ENCODE measurements at regions not wholly inside any gene's neighbourhood (a gene's known extent, or its start where the extent isn't known, plus 50 kb on each side); places are given as distances from the start of the nearest gene placed in this dataset.
"Not testable (repeated sequence)": the region's sequence is repeated elsewhere in the genome, so short reads cannot be mapped to it uniquely, and the experiment has no call there.

DNA sequence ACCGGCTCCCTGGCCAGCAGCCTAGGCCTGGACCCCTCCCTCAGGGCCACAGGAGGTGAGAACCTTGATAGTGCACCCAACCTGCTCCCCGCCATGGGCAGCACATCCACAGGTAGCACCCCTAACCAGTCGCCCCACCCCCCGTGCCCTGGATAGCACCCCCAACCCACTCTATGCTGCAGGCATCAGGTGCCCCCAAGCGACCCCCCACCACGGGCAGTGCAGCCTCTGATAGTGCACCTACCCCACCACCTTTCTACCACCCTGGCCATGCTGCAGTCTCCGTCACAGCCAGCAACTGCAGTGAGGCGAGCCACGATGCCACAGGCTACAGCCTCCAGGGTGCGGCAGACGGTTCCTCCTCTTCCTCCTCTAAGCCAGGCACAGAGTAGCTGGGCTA is 55.6 kb downstream of the SOWAHC start:
- DNase-seq: no peak

DNA sequence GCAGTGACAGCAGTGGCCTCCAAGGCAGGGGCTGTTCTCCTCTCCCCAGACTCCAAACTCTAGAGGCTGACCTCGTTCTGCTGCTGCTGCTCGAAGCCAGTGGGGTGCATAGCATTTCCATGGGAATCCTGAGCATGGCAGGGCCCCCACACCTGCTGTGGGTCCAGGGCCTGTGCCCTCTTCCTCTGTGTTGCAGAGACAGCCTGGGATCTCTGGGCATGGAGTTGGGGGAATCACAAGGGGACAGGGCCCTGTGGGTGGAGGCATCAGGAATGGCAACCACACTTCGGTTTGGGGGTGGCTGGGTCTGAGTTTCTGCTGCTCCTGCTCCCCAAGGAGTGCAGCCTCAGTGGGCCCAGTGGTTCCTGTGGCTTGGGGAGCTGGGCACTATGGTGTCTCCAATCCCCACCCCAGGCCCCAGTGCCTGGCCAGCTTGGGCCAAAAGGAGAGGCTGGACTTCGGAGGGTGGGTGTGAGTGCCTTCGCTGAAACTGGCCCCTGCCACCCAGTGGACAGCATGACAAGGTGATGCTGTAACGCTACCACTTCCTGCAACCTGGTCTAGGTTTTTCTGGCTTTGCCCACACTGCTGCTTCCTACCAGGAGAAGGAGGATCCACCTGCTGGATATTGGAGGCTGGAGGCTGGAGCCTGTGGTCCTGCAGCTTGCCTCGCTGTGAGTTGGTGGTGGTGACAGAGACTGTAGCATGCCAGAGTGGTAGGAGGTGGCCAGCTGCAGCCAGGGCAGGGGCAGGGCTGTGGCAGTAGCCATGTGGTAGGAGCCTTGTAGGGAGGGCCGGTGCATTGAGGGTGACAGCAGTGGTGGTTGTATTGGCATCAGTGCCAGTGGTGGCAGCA is 56.6 kb downstream of the SOWAHC start:
- no peak for DNase-seq

DNA sequence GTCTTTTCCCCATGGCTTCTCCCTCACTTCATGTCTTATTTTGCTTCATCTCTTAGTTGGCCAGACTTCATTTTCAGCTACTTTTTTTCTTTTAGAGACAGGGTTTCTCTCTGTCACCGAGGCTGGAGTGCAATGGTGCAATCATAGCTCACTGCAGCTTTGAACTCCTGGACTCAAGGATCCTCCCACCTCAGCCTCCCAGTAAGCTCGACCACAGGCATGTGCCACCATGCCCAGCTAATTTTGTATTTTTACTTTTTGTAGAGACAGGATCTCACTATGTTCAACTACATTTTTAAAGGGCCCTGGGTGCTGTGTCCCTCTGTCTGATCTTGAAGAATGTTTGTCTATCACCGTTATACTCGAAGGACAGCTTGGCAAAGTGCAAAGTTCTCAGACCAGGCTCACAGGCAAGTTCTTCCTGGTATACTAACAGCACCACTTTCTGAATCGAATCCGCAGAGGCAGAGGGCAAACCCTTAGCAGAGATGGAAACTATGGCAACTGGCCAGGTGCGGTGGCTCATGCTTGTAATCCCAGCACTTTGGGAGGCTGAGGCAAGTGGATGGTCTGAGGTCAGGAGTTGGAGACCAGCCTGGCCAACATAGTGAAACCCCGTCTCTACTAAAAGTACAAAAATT is 60.9 kb downstream of the SOWAHC start:
- no peak for DNase-seq

DNA sequence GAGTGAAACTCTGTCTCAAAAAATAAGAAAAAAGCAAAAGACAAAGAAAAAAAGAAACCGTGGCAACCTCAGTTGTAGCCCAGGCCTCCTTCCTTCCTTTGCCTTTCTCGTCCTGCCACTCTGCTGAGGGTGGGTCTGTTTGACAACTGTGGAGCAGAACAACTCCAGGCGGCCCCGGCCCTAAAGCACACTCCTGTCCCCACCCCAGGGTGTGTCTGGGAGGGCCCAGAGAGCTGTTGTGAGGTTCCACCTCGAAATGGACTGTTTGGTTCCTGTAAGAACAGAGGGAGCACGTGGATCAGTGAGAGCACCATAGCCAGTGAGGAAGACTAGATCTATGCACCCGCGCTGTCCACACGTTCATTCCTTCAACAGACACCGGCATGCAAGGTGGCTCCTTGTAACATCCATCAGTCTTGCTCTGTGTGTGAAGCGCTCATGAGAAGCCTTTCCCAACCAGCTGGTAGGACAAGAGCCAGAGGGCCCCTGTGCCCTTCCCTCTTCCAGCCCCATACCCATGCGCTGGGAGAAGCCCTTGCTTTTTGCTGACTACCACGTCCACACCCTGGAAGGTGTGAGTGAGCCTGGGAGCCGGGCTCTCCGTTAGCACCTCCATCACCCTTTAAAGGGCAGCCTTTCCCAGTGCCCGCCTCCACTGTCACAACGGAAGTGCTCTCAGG is 61.6 kb downstream of the SOWAHC start:
- no peak for DNase-seq

DNA sequence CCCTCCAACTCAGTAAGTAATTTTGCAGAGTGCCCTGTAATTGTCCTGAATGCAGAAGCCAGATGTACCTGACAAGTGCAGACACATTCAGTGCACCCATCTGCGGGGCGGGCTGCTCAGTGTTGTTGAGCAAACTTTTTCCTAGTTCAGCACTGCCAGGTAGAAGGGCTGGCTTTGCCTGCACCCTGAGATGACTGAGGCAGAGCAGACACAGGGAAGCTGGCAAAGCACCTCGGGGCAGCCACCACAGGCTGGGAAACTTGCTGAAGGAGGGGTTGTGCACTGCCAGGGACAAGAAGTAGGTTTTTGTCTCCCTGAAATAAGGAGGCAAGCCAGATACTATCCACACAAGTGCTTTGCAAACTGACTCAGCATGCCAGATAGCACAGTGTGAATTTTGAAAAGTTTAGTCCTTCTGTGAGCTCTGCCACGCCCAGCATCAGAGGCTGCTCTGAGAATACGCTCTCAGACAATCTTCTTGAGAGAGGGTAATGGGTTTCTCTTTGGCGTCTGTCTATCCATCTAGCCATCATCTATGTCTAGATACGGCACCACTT is 62.3 kb downstream of the SOWAHC start:
- DNase-seq: no peak

DNA sequence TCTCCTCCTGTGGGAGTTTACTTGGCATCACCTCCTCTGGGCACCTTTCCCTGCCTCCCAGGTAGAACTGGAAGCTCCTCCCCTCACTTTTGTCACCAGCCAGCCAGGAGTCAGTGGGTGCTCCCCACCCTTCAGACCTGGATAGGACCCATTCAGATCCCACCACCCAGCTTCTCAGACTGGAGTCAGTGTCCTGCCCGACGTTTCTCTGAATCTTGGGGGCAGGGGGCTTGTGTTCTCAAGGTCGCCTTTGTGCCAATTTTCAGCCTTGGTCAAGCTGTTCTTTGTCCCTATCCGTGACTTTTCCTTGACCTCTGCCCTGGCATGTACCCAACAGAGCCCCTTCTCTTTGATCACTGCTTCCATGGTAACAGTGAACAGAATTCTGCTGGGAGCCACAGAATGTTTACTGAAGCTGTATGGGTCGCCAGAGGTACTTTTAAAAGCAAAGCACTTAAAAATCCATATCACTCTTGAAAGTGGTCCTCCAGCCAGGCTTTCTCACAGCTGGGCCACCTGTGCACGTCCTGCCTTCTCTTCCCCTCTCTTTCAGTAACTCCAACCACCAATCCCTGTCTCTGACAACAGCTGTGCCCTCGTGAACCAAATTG is 63.1 kb downstream of the SOWAHC start:
- DNase-seq: not testable (repeated sequence)

DNA sequence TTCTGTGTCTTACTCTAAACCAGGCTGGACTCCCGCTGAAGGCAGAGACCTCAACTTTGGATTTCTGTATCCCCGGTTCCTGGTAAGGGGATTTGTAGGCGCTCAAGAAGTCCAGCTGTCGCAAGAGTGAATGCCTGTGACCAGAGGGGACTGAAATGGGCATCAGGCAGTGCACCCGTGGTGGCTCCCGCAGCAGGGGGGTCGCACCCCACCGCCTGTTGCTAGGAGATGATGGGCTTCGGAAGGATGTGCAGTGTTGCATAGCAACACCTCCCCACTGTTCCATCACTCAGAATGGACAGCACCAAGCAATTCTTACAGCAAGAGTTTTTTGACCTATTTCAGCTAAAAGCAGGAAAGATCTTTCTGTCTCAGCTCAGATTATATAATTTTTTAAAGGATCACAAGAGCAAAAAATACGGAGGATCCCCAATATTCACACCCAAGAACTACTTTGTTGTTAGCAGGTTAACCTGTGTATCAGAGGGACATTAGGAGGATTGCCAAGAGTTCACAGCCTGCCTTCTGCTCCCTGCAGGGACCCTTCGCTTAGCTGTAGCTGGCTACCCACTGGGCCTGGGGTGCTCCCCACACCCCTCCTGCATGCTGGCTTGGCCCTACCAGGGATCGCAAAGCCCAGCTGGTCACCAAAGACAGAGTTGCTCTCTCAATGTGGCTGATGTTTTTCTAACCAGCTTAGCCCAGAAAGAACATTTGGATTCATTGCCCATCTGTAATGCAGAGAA is 63.8 kb downstream of the SOWAHC start:
- no peak for DNase-seq

DNA sequence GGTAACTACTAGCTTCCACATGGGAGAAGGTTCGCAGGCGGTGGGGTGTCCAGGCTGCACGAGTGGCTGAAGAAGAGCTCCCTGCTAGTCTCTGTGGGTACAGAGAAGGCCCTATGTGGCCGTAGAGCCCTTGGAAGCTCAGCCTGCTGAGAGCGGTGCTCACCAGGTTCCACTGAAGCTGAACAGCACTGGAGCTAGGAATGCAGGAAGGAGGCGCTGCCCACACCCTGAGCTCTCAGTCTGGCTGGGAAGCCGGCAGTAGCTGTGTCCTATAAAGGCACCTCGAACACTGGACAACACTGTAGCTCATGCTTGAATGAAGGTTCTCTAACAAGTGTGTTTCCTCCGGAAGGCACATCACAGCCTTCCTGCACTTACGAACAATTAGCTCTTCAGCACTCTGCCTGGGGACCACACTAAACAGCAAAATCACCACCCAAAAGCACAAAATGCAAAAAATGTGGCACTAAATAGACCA is 64.6 kb downstream of the SOWAHC start:
- not testable (repeated sequence) for DNase-seq

DNA sequence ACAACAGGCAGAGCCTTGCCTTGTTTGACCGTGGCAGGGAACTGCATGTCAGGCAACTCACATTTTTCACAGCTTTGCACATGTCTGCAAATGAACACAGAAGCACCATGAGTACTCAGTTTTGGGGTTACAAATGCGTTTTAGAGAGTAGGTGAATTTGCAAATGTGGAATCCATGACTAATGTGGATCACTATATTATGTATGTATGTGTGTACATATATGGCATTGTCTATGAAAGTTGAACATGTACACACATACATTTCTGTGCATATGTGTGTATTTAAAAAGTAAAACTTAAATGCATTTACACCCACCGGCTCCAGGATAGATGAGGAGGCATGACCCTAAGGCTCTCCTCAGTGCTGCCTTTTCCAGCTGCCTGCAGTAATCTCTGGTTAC is 65.1 kb downstream of the SOWAHC start:
- no peak for DNase-seq

DNA sequence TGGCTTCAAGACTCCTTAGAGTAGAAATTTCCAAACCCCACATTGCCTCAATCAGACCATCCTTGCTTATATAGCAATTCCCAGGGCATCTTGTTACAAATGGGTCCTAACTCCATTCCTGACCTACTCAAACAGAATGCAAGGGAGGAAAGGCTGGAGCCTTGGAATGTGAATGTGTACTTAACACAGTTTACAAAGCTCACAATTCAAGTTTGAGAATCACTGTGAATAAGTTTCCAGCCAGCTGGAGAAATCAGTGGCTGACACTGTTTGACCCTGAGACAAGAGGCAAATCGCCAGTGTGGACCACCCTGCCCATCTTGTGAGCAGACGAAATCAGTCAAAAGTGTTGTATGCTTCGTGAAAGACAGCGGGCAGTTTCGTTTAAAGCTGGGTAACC is 65.5 kb downstream of the SOWAHC start:
- DNase-seq: no peak

DNA sequence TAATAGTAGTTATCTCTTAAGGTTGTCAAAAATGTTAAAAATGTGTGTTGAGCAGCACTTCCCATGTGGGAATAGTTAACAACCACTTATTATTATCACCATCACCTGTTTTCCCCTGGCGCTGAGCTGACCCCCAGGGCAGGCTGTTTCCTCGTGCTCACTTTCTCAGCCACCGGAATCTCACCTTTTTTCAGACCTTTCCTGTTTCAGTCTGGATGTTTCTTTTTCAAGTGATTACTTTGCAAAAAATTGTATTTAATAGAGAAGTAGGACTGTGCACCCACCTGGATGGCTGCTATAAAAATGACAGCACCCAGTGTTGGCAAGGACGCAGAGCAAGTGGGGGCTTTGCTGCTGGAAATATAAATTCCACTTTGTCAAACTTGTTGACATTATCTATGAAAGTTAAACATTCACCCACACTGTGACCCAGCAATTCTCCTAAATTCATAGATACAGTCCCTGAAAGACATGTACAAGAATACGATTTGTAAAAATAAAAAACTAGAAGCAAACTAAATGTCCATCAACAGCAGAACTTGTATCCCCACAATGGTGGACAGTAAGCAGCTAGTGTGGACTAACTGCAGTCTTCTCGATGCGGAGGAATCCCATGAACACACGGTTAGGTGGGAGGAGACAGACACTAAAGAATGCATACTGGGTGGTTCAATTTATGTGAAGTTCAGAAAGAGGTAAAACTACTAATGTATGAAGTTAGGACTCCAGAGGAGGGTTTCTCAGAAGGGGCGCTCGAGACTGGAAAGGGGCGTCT is 66.5 kb downstream of the SOWAHC start:
- DNase-seq: no peak

DNA sequence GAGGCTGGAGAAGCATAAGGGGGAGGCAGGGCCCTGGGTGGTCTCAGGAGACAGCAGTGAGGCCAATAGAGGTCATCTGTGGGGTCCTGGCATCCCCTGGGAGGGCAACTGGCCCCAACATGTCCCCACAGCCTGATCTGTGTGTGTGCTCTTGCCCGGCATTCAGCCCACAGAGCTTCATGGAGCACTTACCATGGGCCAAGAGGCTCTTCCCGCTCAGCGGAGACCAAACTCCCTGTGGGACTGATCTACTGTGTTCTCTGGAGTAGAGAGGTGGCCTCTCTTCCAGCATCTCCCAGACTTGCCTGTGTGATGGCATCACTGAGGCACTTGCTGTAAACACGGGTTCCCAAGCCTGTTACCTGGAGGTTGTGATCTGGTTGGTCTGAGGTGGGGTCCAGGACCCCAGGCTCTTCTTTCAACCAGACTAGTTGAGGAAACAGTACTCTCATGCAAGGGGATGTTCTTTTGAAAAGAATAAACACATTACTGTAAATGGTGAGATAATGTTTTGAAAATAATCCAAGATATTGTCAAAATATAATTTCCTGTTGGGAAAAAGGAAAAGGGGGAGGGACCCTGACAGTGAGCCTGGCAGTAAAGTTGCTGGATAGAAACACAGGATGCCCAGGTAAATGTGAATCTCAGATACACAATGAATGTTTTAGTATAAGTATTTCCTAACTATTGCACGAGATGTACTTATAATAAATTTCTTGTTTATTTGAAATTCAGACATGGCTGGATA is 67.6 kb downstream of the SOWAHC start:
- DNase-seq: no peak

DNA sequence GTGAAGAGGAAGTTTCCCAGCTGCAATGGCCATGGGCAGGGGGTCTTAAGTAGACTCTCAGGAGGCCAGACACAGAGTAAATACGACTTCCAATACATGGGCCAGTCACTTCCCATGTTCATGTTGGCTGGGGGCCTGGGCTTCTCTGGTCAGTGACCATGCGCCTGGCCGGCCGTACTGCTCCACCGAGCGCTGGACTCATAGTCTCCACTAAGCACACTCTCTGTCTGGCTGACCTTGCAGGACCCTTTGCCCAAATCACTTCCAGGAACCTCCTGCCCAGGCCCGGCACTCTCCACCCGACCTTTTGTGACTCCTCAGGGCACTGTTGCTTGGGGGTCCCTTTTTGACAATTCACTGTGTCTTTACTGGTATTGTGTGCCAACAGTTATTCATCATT is 69.3 kb downstream of the SOWAHC start:
- no peak for DNase-seq

DNA sequence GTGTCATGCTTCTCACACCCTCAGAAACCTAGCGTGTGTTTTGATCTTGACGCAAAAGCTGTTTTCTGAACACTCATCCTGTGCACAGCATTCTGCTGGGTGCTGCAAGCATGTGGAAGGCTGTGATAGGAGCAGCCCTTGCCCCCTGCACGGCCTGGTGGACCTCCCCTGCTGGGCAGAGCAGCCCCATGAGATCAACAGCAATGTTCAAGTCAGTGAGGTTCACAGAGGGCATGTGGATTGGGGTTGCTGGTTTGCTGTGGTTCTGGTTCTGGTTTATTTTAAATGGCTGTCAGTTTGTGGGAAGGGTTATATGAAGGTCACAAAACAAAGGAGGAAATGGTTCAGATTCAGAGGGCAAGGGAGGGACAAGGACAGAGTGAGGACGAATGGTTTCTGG is 71.3 kb downstream of the SOWAHC start:
- no peak for DNase-seq

DNA sequence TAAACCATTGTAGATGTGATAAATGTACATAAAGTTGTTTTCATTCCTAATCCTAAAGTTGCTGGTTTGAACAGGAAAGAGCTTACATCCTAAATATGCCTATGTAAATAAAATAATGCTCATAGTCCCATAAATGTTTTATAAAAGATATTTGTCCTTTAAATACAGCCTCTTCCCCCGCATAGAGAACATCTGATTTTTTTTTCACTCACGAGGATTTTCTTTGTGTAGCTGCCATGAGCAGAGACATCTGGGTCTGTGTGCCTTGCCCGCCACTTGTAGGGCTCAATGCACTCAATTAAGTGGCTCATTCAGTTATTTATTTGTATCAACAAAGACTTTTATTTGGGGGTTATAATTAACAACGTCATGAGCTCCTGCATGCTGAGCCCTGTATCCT is 72.8 kb downstream of the SOWAHC start:
- DNase-seq: no peak

DNA sequence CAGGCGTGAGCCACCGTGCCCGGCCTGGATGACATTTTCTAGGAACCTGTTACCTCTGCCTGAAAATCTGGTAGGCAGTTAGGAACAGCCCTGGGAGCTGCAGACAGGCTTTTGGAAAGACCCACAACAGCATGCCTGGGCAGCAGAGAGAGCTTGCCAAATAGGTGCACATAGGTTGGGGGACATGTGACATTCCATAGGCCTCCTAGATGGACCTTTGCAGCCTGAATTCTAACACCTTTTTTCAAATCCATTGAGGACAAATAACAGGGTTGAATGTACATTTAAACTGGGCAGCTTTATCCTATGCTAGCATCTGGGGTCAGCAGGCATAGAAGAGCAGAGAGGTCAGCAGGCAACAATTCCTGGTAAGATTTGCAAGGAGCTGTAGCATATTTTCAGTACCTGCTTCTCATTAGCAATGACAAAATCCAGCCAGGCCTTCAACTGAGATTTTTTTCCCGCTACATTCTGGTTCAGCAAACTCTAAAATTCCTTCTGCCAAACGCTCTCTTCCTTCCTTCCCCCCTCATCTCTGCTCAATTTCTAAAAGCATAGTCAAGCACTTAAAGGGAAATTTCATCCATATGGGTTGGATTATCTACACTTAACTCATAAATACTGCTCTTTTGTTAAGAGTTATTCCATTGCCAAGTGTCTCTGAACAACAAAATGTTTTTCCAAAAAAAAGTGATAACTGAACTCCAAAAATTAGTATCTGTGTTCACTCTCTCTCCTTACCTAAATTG is 75.2 kb downstream of the SOWAHC start:
- no peak for DNase-seq

DNA sequence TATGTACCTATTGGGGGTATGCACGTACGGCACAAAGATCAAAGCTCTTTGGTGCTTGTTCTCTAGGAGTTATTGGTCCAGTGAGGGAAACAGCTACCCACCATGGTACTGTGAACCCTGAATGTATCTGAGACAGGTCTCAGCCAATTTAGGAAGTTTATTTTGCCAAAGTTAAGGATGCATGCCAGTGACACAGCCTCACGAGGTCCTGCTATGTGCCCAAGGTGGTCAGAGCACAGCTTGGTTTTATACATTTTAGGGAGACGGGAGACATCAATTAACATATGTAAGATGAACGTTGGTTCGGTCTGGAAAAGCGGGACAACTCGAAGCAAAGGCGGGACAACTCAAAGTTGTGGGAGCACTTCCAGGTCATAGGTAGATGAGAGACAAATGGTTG is 75.8 kb downstream of the SOWAHC start:
- no peak for DNase-seq

DNA sequence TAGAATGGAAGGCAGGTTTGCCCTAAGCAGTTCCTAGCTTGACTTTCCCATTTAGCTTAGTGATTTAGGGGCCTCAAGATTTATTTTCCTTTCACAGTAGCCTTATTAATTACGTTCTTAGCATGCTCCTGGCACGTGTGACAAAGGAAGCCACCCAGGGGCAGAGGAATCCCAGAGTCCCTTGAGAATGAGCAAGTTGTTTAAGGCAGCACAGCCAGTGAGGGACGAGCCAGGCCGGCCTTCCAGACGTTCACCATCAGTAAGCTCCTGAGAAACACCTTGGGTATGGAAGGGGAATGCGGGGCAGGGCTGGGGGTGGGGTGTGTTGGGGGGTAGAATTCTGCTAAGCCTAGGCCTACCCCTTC is 76.3 kb downstream of the SOWAHC start:
- DNase-seq: no peak

DNA sequence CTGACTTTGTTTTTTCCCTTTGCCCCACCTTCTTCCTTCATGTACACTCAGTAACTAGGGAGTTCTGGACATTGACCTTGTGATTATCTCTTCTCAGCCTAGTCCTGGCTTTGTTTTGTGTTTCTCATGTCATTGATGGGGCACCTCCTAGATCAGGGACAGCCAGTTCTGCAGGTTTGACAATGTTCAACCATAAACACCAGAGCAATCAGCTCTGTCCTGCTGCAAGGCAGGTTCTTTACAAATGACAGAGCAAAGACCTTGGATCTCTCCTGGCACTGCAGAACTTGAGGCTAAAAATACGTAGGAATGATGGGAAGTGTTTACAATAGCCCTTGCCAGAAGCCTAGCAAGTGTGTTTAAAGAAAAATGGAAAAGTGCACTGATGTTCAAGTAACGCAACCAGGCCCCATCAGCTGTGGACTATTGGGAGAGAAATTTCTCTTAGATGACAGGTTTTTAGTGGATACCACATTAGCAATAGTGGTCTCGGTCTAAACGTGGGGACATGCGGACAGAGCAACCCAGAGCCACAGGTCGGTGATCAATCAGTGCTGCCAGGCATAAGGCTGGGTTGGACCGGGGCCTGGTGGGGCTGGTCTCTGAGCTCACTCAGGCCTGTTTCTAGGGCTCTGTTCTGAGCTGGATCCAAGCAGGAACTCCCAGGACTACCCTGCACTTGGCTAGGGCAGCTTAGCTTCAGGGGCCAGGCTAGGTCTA is 76.8 kb downstream of the SOWAHC start:
- no peak for DNase-seq

Data from EL (cell line).